ENCODE measurements at regions not wholly inside any gene's neighbourhood (a gene's known extent, or its start where the extent isn't known, plus 50 kb on each side); places are given as distances from the start of the nearest gene placed in this dataset.
"Not testable (repeated sequence)": the region's sequence is repeated elsewhere in the genome, so short reads cannot be mapped to it uniquely, and the experiment has no call there.

DNA sequence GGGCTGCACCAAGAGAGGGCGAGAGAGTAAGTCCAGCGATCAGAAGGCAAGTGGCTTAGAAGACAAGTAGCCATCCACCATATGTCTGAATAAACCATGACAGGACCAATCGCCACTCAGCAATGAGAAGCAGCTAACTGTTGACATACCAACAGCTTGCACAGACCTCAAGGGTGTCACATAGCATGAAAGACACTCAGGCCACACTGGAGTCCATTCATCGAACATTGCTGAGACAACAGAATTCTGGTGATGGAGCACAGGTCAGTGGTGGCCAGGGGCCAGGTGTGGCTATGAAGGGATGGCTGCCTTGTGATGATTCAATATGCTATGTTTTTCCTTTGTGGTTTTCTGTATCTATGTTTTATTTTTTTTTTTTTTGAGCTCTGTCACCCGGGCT lies 236.2 kb upstream of the FRG2C start:
- TF ChIP-seq, protein P1, sequence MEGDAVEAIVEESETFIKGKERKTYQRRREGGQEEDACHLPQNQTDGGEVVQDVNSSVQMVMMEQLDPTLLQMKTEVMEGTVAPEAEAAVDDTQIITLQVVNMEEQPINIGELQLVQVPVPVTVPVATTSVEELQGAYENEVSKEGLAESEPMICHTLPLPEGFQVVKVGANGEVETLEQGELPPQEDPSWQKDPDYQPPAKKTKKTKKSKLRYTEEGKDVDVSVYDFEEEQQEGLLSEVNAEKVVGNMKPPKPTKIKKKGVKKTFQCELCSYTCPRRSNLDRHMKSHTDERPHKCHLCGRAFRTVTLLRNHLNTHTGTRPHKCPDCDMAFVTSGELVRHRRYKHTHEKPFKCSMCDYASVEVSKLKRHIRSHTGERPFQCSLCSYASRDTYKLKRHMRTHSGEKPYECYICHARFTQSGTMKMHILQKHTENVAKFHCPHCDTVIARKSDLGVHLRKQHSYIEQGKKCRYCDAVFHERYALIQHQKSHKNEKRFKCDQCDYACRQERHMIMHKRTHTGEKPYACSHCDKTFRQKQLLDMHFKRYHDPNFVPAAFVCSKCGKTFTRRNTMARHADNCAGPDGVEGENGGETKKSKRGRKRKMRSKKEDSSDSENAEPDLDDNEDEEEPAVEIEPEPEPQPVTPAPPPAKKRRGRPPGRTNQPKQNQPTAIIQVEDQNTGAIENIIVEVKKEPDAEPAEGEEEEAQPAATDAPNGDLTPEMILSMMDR (IDR thresholded peaks at IDR 0.05) = not testable (repeated sequence)
- TF ChIP-seq POLR2A (IDR thresholded peaks at IDR 0.05; ENCODE audit: low read depth) = not testable (repeated sequence)

All from esophagus muscularis mucosa (tissue), 3 donors.